ENCODE measurements at regions not wholly inside any gene's neighbourhood (a gene's known extent, or its start where the extent isn't known, plus 50 kb on each side); places are given as distances from the start of the nearest gene placed in this dataset.

DNA sequence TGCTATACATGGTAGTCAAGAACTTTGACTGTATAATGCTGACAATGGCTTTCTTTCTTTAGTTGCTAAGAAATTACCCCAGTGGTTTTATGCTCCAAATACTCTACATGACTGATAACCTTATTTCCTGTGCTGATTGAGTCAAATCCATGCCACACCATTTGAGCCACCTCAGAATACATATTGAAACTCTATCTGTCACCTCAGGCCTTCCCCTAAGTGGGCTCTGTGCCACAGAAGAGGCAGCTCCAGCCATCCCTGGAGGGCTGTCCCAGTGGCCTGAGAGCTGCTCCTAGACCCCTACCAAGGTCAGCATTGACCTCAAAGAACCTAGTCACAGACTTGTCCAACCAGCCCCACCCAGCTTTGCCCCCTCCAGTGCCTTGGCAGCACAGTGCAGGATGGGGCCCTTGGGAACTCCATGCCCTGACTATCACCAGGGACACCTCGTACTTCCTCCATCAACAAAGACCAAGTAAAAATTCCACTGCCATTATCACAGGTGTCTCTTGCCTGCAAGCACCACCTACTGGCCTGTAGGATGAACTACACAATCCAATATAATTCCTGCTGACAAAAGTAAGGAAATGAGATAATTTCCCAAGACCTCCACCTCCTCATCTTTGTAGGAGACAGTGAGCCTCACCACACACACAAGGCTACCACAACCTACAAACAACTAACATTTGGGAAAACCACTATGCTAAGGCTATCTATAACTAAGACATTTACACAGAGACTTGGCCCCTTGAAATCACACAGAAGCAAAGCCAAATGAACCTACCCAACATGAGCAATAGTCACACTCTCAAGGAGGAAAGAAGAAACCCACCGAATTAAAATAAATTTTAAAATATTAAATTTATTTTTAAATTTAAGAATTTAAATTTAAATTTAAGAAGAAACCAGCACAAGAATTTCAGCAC, 239.9 kb downstream of the NKX6-1 start (continued):
- TF ChIP-seq, protein P1, sequence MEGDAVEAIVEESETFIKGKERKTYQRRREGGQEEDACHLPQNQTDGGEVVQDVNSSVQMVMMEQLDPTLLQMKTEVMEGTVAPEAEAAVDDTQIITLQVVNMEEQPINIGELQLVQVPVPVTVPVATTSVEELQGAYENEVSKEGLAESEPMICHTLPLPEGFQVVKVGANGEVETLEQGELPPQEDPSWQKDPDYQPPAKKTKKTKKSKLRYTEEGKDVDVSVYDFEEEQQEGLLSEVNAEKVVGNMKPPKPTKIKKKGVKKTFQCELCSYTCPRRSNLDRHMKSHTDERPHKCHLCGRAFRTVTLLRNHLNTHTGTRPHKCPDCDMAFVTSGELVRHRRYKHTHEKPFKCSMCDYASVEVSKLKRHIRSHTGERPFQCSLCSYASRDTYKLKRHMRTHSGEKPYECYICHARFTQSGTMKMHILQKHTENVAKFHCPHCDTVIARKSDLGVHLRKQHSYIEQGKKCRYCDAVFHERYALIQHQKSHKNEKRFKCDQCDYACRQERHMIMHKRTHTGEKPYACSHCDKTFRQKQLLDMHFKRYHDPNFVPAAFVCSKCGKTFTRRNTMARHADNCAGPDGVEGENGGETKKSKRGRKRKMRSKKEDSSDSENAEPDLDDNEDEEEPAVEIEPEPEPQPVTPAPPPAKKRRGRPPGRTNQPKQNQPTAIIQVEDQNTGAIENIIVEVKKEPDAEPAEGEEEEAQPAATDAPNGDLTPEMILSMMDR (conservative IDR thresholded peaks at IDR 0.05; ENCODE audit: low read depth in 2 of 2): peak; percentile 87 to 89

GRCh38 chr4:84254537-84254936, 244.6 kb downstream of the NKX6-1 start:
- H3K27ac Mint-ChIP-seq: no peak overlapping the region
- no peak overlapping the region for H3K4me3 ChIP-seq
- H3K4me2 ChIP-seq: no peak overlapping the region
- TF ChIP-seq POLR2AphosphoS5 (IDR thresholded peaks at IDR 0.05; ENCODE audit: low read depth) (no peak), EZH2phosphoT487 (IDR thresholded peaks at IDR 0.05; ENCODE audit: unreplicated experiment) (no peak), EZH2 (IDR thresholded peaks at IDR 0.05; ENCODE audit: low read depth, unreplicated experiment) (no peak), STAT1 (IDR thresholded peaks at IDR 0.05; ENCODE audit: unreplicated experiment) (no peak), ZNF331 (CRISPR knock-in tag; IDR thresholded peaks at IDR 0.05; ENCODE audit: low read depth) (no peak), ZNF114 (CRISPR knock-in tag; IDR thresholded peaks at IDR 0.05) (no peak), JUNB (IDR thresholded peaks at IDR 0.05; ENCODE audit: unreplicated experiment) (no peak), ZNF462 (CRISPR knock-in tag; IDR thresholded peaks at IDR 0.05) (no peak), REST (IDR thresholded peaks at IDR 0.05; ENCODE audit: unreplicated experiment) (no peak)
- TF ChIP-seq, protein P1 (conservative IDR thresholded peaks at IDR 0.05; ENCODE audit: low read depth in 2 of 2): no peak

More at GRCh38 chr4:84254537-84254936, 244.6 kb downstream of the NKX6-1 start:
- H4K20me1 ChIP-seq (replicated peaks; ENCODE audit: insufficient read depth): no peaks in the 10 kb centered on the region
- ATAC-seq (no peak), DNase-seq (ENCODE audit: low spot score) (no peak)
- no peak overlapping the region for H3K4me3 Mint-ChIP-seq
- no peaks in the 10 kb centered on the region for H3K27me3 ChIP-seq (ENCODE audit: insufficient read depth)
- H3K79me2 ChIP-seq (replicated peaks; ENCODE audit: insufficient read depth): no peaks in the 10 kb centered on the region
- peaks cover 2% of the 10 kb centered on the region; the same call in 2 of the 3 replicates for H3K36me3 Mint-ChIP-seq (ENCODE audit: low read depth)
- H3K4me1 ChIP-seq (ENCODE audit: insufficient read depth): no peaks in the 10 kb centered on the region
- peaks cover 2% of the 10 kb centered on the region; the same call in 2 of the 3 replicates for H3K9me3 Mint-ChIP-seq
- no peaks in the 10 kb centered on the region for H3F3A ChIP-seq (replicated peaks; ENCODE audit: low read depth)
- no peak overlapping the region for H3K27ac ChIP-seq (ENCODE audit: low read depth)
- H3K4me1 Mint-ChIP-seq: no peaks in the 10 kb centered on the region
- no peaks in the 10 kb centered on the region for H3K27me3 Mint-ChIP-seq (ENCODE audit: insufficient read depth, low read depth, poor library complexity)
- H2AFZ ChIP-seq: no peak overlapping the region
- peaks cover 2% of the 10 kb centered on the region; the same call in 1 of the 2 replicates for H3K9me2 ChIP-seq (ENCODE audit: insufficient read depth)
- H3K36me3 ChIP-seq (ENCODE audit: insufficient read depth): no peaks in the 10 kb centered on the region

Measured in GM23338 (cell line).